Left ventricle myocardium superior (tissue), 1 donor: ENCODE measurements at regions not wholly inside any gene's neighbourhood (a gene's known extent, or its start where the extent isn't known, plus 50 kb on each side); places are given as distances from the start of the nearest gene placed in this dataset.
A peak's percentile ranks its signal among the peaks of the same experiment; 100 is the strongest.

Experiments used
- ATAC-seq: fragments of 200-7000 bp; cut with Tn5 transposase; one replicate; pipeline ENCODE4 v1.9.1; 2020; ENCODE audit warnings: mild to moderate bottlenecking, moderate library complexity
- DNase-seq: peaks from one replicate; pipeline ENCODE4 v3.0.0-alpha.2; 2020
- intact Hi-C: fragments of 100-400 bp; cut with micrococcal nuclease; formaldehyde crosslinking; loops from one replicate; pipeline ENCODE4 v1.11.0; 2022
- donor health status: DM: no; HTN: yes; CAD: no; lungs with severe emphysema.

- ATAC-seq: no peak
- no peak for DNase-seq
- intact Hi-C loops: no loop called here
Measured at GRCh38 chr17:5838661-5839300, 231.4 kb upstream of the WSCD1 start.

DNA sequence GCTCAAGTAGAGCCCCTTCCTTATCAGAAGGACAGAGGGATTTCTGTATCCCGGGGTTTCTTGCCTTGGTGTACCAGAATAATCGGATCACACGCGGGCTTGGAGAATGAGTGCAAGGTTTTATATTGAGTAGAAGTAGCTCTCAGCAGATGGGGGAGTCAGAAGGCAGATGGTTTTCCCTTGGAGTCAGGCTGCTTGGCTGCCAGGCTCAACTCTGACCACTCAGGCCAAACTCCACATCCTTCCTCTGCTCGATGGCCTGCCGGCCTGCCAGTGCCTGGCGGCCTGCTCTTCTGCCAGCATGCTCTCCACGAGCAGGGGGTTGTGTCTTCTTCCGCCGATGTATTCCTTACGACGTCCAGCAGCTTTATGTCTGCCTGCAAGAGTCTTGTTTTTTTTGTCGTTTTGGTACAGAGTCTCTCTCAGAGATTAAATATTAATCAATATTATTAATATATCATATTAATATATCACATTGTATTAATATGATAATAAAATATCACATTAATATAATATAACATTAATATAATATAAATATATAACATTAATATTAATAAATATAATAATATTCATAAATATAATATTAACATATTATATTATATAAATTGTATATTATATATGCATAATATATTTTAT lies 229.2 kb upstream of the WSCD1 start:
- DNase-seq (no peak), ATAC-seq (no peak)
- intact Hi-C loops: no loop called here

- DNase-seq (no peak), ATAC-seq (no peak)
- intact Hi-C loops: no loop called here
Measured at GRCh38 chr17:5841862-5842261, 228.3 kb upstream of the WSCD1 start.

GRCh38 chr17:5843366-5844026 lies 226.7 kb upstream of the WSCD1 start:
- ATAC-seq: no peak
- intact Hi-C loops: no loop called here
- no peak for DNase-seq

GRCh38 chr17:5846001-5846400 lies 224.2 kb upstream of the WSCD1 start:
- ATAC-seq: no peak
- intact Hi-C loops: no loop called here
- DNase-seq: no peak

GRCh38 chr17:5854871-5855554 lies 215.2 kb upstream of the WSCD1 start:
- no peak for DNase-seq
- intact Hi-C loops: no loop called here
- ATAC-seq: no peak

DNA sequence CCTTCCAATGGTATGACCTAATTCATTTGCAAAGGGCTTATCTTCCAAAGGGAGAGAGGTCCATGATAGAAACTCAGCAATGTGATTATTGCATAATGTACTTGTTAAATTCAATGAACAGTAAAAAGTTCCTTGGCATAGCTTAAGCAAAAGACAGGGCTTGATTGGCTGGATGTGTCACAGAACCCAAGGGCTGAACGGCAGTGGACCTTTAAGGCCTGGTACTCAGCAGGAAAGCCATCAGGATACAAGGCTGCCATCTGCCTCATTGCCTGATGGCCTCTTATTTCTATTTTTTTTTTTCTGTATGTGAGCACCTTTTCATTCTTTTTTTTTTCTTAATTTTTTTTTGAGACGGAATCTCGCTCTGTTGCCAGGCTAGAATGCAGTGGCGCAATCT lies 208.9 kb upstream of the WSCD1 start:
- intact Hi-C loops: no loop called here
- DNase-seq (no peak), ATAC-seq (no peak)

- ATAC-seq (no peak), DNase-seq (no peak)
- intact Hi-C loops: no loop called here
Measured at GRCh38 chr17:5861854-5862253, 208.3 kb upstream of the WSCD1 start.

DNA sequence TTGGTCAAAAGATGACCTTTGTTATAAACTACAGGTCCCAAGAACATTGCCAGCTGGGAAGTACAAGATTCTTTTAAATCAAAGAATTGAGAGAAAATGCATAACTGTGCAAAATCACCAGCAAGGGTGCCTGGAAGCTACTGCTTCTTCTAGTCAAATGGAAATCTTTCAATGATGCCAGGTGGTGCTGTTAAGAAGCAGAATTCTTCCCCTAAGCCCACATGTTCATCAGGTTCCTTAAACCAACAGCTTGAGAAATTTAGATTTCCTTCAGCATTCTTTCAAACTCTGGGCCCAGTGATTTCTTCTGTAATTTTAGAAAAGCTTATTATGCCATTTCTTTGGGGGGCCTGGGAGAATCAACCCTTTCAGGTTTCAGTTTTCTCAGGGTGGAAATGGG lies 207.8 kb upstream of the WSCD1 start:
- DNase-seq (no peak), ATAC-seq (no peak)

DNA sequence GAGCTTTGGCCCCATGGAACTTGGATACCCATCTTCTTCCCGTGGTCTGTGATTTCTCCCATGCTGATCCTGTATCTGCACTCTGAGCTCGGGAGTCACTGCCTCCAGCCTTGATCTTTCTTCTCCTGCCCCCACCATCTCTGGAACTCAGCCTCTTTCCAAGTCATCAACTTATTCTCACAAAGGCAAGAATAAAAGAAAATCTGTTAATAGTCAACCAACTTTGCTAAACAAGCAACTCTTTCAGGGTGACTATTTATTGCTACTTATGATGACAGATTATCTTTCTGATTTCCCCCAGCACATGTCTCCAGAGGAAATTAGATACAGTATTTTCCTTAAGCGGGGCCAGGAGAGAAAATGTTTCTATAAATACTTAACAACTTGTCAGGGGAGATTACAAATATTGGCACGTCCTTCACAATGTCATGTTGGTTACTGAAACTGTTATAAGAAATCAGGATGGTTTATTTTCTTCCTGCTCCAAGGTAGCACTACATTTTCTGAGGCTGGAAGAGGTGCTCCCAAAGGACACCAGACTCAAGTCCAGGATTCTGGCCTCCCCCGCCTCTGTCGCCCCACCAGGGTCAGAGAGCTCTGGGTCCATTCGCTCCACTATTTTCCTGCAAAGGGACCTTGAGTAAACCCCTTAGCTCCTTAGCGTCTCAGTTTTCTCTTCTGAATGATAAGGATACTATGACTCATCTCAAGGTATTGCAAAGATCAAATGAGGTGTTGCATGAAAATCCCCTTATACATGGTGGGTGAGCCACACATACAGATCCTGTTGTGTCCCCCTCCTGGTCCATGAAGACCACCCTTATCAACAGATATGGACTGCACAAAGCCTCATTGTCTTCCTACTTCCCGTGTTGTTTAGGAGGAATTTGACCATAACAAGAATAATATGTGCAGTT lies 205.2 kb upstream of the WSCD1 start:
- DNase-seq (no peak), ATAC-seq (peak; percentile 49)
- intact Hi-C loops: no loop called here

More for the DNA sequence above, 207.8 kb upstream of the WSCD1 start:
- intact Hi-C loops: no loop called here

- intact Hi-C loops: no loop called here
- ATAC-seq (no peak), DNase-seq (no peak)
Measured at GRCh38 chr17:5866978-5867377, 203.2 kb upstream of the WSCD1 start.

GRCh38 chr17:5869041-5869745 lies 201.0 kb upstream of the WSCD1 start:
- DNase-seq (no peak), ATAC-seq (no peak)
- intact Hi-C loops: no loop called here

DNA sequence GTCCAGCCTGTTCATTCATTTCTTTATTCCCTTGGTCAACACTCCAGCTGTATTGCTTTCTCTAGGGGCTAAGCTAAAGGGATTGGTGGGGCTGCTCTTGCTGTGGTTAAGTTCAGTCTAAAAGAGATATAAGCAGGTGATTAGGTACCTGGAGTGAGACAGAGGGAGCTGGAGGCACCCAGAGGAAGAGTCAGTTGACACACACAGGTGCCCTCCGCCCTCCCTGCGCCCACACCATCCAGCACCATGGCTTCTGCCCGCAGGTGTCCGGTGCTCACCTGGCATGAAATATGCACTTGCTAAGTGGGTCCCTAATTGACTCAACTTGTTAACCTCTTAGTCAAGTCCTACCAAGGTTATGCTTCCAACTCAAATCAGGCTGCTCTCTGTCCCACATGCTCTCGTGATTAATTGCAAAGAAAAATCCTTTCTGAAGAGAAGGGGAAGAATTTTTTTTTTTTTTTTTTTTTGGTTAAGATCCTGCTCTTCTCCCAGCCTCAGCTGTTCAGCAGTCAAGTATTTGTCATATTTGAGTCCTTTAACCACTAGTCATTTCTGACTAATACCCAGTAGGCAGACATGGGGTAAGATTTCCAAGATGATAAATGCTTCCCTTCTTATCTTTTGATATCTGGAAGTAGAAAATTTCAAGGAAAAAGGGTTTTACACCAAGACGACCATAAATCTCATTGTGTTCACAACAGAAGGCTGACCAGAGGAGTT lies 199.8 kb upstream of the WSCD1 start:
- no peak for ATAC-seq

GRCh38 chr17:5871666-5872065 lies 198.5 kb upstream of the WSCD1 start:
- intact Hi-C loops: no loop called here
- DNase-seq (no peak), ATAC-seq (no peak)

More for the DNA sequence above, 199.8 kb upstream of the WSCD1 start:
- intact Hi-C loops: no loop called here
- no peak for DNase-seq

DNA sequence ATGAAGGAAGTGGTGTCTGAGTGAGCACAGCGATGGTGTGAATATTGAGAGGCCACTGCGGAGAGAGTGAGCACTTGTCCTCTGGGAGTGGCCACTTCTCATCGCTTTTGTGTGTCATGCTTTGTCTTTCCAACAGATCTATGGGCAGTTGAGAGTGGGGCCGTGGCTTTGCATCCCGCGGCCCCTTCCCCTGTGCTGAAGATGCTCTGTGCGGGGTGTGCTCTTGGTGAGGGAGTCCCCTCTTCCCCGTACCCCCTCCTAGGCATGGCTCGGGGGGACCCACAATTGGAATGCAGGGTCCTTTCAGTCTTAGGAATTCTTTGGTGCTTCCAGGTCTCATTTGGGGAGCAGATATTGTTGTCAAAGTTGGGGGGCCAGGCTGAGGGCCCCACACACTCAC lies 197.3 kb upstream of the WSCD1 start:
- intact Hi-C loops: no loop called here
- ATAC-seq (no peak), DNase-seq (no peak)

DNA sequence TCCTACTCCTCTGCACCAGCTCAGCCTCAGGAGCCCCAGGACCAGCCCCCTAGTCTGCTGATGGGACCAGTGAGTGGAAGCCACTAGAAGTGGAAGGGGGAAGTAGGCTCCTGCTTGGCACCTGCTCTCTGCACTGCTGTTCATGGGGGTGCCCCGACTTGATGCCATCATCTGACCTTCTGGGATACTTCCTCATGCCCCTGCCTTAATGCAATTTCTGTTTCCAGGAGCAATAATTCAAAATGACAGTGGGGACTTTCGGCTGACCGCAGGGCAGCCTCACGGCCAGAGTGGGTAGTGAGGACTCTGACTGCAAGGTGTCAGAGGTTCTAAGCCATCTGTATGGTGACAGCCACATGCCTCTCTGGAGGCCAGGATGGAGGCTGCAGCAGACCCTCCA lies 196.4 kb upstream of the WSCD1 start:
- DNase-seq (no peak), ATAC-seq (no peak)

GRCh38 chr17:5874486-5874885 lies 195.7 kb upstream of the WSCD1 start:
- DNase-seq (no peak), ATAC-seq (no peak)
- intact Hi-C loops: no loop called here

More for the DNA sequence above, 196.4 kb upstream of the WSCD1 start:
- intact Hi-C loops: no loop called here

DNA sequence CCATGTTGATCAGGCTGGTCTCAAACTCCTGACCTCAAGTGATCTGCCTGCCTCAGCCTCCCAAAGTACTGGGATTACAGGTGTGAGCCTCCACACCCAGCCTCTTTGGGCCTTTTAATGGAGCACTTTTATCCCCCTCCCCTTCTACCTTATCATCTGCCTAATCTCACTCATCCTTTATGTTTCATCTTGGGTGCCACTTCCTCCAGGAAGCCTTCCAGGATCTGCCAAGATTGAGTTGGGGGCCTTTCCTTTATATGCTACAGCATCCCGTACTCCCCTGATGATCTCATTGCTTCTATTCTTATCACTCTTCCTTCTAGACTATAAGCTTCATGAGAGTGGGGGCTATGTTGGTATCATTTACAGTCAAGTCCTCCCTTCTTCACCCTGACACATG lies 192.8 kb upstream of the WSCD1 start:
- intact Hi-C loops: no loop called here
- ATAC-seq: no peak
- DNase-seq: no peak
